Stimulated activated CD8-positive, alpha-beta memory T cell treated with anti-CD3 and anti-CD28 coated beads, Interleukin-7, amount 100 ng/mL, for 4 hours (primary cell): ENCODE measurements at regions not wholly inside any gene's neighbourhood (a gene's known extent, or its start where the extent isn't known, plus 50 kb on each side); places are given as distances from the start of the nearest gene placed in this dataset.

Source experiments
- DNase-seq, 2 donors: peaks; one replicate each; pipeline ENCODE4 v3.0.0-alpha.2; 2020; ENCODE audit warnings: low read depth in 2 of 2

DNA sequence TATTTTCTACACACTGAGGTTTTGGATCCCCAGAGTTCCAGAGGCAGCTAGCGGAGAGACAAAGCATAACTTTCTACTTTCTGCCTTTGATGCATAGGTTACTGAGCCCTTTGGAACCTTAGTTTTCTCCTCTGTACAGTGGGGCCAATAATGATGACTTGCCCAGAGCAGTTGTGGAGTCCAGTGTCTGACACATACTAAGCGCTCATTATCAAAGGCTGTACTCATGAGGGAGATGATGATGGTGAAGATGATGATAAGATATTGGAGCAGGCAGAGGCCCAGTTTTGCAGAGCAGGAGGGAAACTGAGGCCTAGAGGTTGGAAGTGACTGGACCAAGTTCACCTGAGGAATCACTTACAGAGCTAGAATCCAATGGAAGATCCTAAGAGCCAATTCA is 458.0 kb downstream of the MIAT start:
- no peak for DNase-seq

DNA sequence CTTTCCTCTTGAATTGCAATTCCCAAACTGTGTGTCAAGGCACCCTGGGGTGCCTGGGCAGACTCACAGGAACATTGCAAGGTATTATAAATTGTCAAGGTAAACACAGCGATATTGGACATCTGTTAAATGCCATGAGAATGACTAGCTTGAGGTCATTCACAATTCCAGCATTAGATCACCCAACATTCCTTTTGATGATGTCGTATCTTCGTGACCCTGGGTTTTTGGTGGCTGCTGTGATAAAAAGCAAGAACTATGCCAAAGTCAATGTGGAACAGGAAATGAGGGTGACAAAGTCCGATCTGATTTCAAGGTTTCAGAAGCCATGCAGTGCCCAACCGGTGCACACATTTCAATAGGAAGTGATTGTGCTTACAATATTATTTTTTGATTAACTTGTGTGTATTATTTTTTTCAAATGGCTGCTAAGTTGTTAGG is 458.4 kb downstream of the MIAT start:
- no peak for DNase-seq

DNA sequence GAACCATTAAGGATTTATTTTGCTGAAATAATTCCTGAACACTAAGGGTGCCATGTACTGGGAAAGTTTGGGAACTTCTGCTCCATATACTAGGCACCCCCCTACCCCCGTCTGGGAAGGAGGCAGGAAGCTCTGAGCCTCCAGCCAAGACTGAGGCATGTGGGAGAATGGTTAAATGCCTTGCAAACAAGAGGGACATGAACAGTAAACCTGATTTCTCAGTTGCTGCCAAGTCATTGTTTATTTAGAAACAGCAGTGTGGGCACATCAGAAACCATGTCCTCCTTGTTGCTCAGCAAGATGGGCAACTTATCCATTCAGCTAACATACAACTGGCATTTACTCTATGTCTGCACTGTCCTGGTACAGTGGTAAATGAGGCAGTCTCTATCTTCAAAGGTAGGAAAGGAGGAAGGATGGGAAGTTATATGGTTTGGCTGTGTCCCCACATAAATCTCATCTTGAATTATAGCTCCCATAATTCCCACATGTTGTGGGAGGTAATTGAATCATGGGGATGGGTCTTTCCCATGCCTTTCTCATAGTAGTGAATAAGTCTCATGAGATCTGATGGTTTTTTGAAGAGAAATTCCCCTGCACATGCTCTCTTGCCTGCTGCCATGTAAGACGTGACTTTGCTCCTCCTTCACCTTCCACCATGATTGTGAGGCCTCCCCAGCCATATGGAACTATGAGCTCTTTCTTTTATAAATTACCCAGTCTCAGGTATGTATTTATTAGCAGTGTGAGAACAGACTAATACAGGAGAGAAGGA is 459.1 kb downstream of the MIAT start:
- no peak for DNase-seq

DNA sequence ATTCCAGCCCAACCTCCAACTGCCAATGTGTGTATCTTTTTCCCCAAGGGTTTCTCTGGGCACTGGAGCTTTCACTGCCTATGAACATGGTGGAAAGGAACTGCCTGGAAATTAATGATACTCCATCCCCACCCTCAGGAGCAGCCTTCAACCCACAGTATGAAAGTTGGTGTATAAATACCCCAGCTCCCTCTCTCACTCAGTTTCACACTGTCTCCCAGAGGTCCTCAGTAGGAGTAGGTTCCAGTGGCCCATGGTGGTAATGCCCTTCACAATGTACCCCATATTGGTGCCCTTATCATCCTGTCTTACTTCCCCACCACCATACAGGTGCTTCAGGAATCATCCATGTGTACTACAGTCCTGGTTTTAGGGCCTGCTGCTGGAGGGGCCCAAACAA is 462.6 kb downstream of the MIAT start:
- no peak for DNase-seq

DNA sequence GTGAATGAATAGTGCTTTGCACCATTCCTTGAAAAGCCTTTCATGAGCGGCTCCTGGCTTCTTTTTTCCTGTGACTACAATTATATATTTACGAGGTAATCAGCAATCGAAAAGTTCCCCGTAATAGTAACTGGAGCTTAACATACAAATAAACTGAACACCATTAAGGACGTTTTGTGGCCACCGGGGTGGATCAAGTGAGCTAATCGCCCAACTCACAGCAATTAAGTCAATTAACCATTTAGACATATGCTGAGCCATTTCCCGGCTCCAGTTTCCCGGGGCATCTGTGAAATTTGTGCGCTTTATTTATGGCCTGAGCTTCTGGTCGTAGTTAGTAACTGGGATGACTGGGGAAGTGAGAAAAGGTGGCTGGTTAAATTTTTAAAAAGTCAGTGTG is 465.2 kb downstream of the MIAT start:
- DNase-seq = no peak

DNA sequence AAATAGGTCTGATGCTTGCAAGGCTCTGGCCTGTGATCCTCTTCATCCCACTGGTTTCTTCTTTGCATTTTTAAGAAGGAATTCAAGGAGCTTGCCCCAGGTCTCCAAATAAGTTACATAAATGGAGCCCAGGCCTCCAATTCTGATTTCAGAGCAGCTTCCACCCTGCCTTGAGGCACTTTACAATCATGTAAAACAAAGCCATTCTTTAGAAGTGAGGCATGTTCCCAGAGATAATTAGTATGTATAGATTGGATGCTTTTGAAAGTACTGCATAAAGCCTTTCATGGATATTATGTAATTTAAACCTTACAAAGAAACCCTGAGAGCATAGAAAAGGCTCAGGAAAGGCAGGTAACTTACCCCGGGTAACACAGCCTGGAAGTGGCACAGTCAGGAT is 466.5 kb downstream of the MIAT start:
- DNase-seq = no peak

DNA sequence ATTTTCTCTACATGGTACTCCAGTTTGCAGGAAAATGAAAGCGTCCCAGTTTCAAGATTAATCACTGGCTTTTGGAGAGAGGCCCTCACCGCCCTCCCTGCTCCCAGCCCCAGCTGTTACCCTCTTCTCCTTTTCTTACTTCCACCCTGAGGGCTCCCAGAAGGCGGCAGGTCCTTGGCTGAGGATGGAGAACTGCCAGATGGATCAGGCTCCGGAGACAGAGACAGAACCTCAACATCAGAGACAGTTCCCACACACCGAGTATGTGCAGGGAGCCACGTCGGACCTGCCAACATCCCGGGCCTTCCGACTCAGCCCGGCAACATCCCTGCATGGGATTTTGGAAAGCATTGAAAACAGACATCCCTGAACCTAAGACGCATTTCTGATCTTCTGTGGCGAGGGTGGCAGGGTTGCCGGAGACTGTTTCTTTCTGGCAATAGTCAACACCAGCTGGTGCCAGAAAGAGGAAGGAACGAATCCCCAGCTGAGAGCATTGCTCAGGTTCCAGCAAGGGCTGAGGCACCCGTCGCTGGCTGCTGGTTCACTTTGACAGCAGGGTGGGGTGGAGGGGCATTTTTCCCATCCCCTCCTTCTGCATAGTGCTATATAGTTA is 467.1 kb downstream of the MIAT start:
- no peak for DNase-seq

DNA sequence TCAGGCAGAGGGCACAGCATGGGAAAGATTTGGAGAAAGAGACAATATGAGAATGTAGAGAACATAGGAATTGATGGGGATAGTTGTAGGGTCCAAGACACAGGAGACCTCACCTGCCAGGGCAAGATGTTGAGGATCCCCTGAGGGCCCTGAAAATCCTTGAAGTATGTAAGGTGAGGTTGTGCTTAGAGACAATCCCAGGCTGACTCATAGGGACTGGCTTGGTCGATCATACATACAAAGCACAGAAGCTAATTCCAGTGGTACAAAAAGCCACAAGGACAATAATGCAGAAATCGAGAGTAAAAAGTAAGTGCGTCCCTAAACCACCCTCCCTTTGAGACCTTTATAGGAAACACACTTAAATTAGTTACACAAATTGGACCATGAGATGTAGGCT is 468.2 kb downstream of the MIAT start:
- DNase-seq = no peak

DNA sequence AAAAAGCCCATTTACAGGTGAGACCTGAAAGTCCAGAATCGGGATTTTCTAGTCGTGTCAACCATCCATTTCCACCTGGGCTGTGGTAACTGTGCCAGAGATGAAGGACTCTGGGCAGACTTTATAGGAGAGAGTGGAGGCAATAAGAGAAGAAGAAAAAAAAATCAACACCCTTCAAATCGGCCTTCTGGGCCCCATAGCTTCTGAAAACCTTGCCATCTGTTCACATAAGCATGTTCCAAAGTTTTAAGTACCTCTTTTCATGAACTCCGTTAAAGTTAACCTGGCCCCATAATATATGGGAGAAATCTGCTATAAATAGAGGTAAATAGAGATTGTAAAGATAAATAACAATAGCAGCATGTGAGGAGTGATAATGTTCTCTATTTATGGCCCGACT is 470.5 kb downstream of the MIAT start:
- DNase-seq = no peak

DNA sequence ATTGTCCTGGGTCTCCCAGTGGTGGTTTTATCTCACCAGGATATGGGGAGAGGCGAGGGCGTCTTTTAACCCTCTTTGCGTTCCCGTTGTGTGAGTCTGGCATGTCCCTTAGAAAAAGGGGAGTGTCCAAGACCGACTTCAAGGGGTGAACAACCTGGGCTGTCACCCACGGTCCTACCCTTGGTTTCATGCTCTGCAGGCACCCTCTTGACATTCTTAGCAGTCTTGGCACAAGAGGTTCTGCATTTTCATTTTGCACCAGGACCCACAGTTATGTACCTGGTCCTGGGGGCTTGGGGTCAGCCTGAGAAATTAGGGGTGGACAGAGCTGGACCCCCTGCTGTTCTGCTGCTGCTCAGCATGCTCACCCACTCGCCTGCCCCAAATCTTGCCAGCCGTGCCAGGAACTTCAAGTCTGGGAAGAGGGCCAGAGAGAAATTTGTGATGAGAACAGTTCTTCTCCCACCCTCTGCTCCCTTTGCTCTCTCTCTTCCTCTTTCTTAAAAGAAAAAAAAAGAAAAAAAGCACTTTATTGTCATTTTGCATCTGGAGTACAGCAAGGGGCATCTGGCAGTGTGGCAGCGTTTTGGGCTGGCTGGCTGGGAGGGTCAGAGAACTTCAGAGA is 471.2 kb downstream of the MIAT start:
- no peak for DNase-seq

DNA sequence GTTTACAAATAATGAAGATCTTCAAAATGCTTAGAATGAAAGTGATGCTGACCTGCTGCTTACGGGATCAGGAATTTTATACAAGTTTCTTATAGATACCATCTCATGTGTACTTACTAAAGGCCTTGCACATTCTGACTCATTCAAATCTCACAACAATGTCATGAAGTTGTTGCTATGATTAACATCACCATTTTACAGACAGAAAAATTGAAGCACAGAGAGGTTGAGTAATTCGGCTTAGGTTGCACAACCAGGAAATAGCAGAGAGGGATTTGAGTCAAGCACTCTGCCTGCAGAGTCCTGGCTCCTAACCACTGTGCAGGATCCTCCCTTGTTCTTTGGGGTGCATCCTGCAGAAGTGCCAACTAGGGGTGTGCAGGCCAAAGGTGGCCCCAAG is 471.9 kb downstream of the MIAT start:
- DNase-seq = no peak

DNA sequence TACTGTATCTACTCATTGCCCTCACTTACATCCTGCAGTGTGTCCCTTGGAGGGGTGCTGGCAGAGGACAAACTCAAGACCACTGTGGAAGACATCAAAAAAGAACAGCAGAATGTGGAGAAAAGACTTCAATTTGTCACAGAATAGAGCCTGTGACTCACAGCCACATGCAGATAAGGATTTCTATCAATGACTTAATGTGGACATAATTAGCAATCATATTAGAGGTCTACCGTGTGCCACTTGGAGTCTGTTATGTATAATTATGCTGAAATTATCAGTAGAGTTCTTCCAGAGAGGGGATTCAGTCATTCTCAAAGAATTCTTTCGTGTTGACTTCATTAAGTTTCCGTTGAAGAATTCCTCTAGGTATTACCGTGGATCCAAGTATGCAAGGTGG is 473.5 kb downstream of the MIAT start:
- DNase-seq = no peak

DNA sequence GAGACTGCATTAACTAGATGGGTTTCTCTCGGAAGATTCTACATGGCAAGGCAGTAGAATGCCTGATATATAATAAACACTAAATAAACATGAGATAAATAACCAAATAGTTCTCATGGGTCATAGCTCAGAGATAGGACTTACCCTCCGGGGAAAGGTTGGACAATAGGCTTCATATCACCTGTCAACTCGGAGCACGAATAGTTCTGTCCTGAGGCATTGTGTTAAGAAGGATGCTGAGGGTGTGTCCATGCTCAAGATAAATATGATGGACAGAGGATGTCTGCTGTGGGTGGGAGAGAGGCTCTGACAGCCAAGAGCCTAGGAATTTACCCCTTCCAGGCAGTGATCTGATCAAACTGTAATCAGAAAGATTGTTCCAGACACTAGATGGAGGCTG is 474.0 kb downstream of the MIAT start:
- no peak for DNase-seq

DNA sequence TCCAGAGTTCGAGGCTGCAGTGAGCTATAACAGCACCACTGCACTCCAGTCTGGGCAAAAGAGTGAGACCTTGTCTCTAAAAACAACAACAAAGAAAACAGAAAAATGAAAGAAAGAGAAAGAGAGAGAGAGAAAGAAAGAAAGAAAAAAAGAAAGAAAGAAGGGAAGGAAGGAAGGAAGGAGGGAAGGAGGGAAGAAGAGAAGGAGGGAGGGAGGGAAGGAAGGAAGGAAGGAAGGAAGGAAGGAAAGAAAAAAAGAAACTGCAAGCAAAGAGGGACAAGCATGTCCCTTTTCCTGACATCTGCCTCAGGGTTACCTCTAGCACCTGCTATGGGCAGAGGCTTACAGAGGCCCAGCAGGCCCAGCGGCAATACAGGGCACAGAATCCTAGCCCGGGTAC is 475.0 kb downstream of the MIAT start:
- no peak for DNase-seq

DNA sequence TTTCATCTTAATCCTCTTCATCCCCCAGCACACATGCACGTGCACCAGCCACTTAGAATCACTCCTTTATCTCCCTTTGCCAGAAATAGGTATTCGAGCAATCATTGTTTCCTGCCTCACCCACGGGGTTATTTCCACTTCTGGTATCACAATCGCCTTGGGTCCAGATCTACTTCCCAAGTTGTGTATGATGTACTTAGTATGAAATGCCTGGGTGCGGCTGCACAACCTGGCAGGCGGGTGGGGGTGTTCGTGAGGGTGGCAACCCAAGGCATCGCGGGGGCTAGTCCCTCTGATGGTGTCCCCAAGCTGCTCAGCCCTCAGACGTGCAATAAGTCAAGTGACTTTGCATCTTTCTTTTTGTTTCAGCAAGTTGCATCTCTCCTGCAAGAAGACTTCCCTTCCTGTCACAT is 475.6 kb downstream of the MIAT start:
- DNase-seq = no peak

DNA sequence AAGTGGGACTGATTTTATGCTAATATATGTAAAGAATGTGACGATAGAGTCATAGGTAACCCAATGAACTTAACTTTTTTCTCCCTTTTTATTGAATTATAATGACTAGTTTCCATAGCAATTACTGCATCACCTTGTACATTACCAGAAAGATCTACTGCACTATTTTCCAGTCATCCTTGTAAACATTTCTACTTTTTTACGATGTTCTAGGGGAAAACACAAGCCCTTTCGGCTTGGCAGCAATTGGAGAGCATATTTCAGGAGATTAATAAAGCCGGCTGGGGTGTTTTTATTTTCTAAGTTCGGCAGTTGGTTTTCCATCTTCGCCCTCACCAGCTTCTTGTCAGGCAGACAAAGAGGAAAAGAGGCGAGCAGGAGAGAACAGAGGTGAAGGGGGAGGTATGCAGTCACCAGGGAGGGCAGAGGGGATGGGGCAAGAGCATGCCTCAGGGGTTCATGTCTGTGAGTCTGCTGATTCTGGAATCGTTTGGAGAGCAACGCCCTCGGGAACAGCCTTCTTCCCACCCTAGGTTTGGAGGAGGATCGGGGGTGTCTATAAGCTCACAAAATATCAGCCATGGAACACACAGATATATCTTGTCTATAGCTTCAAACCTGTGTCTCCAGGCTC is 476.4 kb downstream of the MIAT start:
- no peak for DNase-seq

DNA sequence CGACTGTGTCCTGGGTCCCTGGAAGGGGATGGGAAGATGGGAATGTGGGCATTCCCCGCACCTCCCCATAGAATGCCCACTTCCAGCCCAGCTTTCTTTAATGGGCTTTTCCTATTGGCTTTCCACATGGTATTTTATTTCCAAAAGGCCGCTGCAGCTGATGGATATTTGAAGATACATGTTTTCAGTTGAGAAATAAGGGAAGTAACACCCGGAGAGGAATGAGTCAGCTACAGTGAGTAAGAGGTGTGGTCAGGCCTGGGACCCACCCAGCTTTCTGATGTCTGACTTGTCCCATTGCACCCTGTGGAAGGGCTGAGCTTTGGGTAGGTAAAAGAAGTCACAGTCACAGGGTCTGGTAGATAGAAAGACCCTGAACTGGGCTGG is 476.9 kb downstream of the MIAT start:
- DNase-seq = no peak

DNA sequence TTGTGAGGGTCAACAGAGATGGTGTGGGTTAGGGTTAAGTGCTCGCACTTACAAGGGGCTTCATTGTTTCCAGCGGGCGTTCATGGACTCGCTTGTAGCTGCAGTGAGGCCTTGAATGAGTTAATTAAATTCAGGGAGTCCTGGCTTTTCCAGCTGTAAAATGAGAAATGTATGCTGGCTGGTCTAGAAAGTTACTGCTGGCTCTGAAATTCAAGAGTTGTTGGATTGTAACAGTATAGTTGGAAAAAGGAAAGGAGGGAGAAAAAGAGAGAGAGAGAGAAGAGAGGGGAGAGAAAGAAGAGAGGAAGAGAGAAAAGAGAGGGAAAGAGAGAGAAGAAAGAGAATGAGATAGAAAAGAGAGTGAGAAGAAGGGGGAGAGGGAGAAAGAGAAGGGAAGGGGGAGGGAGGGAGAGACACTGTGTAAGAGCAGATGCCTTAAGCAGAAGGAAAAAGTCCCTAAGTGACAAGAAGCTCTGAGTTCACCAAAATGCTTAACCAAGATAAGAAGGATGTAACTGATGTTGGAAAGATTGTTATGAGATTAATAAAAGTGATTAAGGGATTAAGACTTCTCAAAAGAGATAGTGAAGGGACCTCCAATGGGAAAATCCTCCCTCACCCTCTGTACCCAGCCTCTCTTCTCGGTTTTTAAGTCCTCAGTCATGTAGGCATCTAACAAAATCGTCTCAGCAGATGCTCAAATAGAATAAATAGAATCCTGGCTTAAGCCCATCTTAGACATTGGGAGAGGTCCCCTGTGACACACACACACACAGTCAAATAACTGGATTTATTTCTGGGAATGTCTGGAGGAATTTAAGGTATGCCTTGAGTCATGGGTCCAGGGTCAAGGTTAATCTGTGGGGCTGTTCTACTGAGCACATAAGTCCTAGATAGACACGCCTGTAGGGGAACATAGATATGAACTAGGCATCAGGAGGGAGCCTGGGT is 477.9 kb downstream of the MIAT start:
- no peak for DNase-seq

DNA sequence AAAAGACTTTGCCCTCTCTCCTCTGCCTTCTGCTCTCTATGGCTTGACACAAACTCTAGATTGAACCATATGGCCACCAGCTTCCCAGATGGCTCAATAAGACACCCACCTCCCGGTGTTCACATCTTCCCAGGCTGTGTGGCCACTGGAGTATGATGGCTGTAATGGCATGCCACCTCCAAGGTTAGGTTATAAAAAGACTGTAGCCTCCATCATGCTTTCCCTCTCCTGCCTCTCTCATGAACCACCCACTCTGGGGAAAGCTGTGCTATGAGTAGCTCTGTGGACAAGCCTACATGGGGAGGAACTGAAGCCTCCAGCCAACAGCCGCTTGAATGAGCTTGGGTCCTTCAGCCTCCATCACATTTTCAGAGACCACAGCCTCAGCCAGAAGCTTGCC is 479.2 kb downstream of the MIAT start:
- DNase-seq = no peak

DNA sequence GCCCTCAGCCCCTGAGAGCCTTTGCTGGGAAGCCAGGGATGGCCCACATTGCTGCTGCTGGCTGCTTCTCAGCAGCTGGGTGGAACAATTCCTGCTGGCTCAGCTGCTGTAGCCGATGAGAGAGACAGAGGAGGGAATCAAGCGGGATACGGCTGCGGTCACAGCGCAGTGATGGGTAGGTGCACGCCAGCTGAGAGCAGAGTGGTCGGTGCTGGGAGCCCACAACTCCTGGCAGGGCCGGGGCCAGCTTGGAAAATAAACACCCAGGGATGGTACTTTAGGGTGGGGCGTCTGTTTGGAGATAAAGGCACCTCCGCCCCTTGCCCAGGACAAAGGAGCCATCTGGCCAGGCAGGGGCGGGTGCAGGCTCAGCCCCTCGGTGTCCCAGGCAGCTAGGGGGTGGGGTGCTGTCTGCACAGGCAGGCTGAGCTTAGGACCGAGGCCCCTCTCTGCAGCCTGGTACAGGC is 480.5 kb downstream of the MIAT start:
- no peak for DNase-seq

DNA sequence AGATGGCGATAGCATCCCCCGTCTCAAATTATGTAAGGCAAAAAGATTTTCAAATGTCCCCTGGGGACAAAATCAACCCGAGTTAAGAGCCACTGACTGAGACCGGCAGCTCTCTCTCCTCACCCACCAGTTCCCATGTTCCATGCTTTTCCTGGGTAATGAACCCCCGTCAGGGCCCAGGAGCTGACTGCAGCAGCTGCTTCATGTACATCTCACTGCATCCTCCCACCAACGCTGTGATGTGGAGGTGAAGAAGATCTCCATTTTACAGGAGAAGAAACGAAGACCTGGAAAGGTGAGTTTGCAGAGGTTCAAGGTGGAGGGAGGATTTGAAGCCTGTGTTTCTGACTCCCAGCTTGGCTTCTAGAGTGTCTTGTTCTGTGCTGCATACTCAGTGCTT is 481.1 kb downstream of the MIAT start:
- no peak for DNase-seq
